OCI-LY1 (cell line): ENCODE measurements at regions not wholly inside any gene's neighbourhood (a gene's known extent, or its start where the extent isn't known, plus 50 kb on each side); places are given as distances from the start of the nearest gene placed in this dataset.
"Not testable (repeated sequence)": the region's sequence is repeated elsewhere in the genome, so short reads cannot be mapped to it uniquely, and the experiment has no call there.

Experiments
- CTCF ChIP-seq: fragments of 200-600 bp; sonication (generic), shearing (Covaris generic); IDR thresholded peaks from 2 replicates; pipeline ENCODE4 v1.5.1; 2017; ENCODE audit warnings: mild to moderate bottlenecking, antibody characterized with exemption, low read length, moderate library complexity, mixed read lengths
- EZH2 ChIP-seq: fragments of 200-600 bp; sonication (generic), shearing (Covaris generic); IDR thresholded peaks from 2 replicates; pipeline ENCODE4 v1.8.0; 2017; ENCODE audit warnings: borderline replicate concordance, mixed run types, mild to moderate bottlenecking, antibody characterized with exemption, low read length, moderate library complexity, mixed read lengths

GRCh38 chr6:8802397-8802796 is 367.1 kb upstream of the SLC35B3 start:
- TF ChIP-seq CTCF, EZH2: not testable (repeated sequence)
